SK-N-SH (cell line): ENCODE measurements at regions not wholly inside any gene's neighbourhood (a gene's known extent, or its start where the extent isn't known, plus 50 kb on each side); places are given as distances from the start of the nearest gene placed in this dataset.

Source experiments
- CTCF ChIA-PET: fragments of 300-600, 350-600 bp; formaldehyde crosslinking; extraction: SDS; loops from one replicate; lab custom pipeline; 2021; lab: Yijun Ruan, JAX
- POLR2A ChIA-PET: fragments of 350-600 bp; sonication (Branson Sonifier 250); formaldehyde crosslinking; extraction: SDS; loops from one replicate; lab custom pipeline; 2020; ENCODE audit warnings: antibody characterized with exemption, inconsistent platforms; lab: Yijun Ruan, JAX
- DNase-seq: peaks from one replicate; pipeline ENCODE4 v3.0.0; 2012
- H2AFZ ChIP-seq: fragments of 200-600 bp; sonication (generic); 2 replicates; pipeline ENCODE4 v1.8.1; 2016; ENCODE audit warnings: antibody characterized with exemption, mild to moderate bottlenecking, low read depth
- H3F3A ChIP-seq: fragments of 200-600 bp; sonication (generic); replicated peaks from 2 replicates; pipeline ENCODE3; 2016; ENCODE audit warnings: antibody characterized with exemption, mild to moderate bottlenecking; ENCODE audit not compliant: insufficient read depth
- H3K27ac ChIP-seq, 2 experiments: fragments of 200-500 bp in 1 of 2; fragments of 200-600 bp in 1 of 2; sonication (Bioruptor generic) in 1 of 2; sonication (generic), shearing (Covaris generic) in 1 of 2; 2 replicates each; pipeline versions ENCODE4 v1.5.1 to v1.6.1; 2014 to 2016; ENCODE audit warnings: low read depth in 2 of 2, inconsistent platforms in 1 of 2, low read length in 1 of 2, mild to moderate bottlenecking in 1 of 2, mixed read lengths in 1 of 2
- H3K27me3 ChIP-seq: fragments of 200-600 bp; sonication (generic), shearing (Covaris generic); 2 replicates; pipeline ENCODE4 v1.6.1; 2016; ENCODE audit warnings: mixed run types; ENCODE audit not compliant: insufficient read depth
- H3K36me3 ChIP-seq, 2 experiments: fragments of 200-500 bp in 1 of 2; fragments of 200-600 bp in 1 of 2; sonication (Bioruptor generic) in 1 of 2; sonication (generic) in 1 of 2; replicated peaks in 1 of 2; 2 replicates each; pipeline versions ENCODE3 to v1.5.1; 2014 to 2016; ENCODE audit warnings: low read length in 1 of 2, mild to moderate bottlenecking in 1 of 2; ENCODE audit not compliant: insufficient read depth in 2 of 2, control insufficient read depth in 1 of 2
- H3K4me1 ChIP-seq, 2 experiments: fragments of 200-500 bp in 1 of 2; fragments of 200-600 bp in 1 of 2; sonication (Bioruptor generic) in 1 of 2; sonication (generic), shearing (Covaris generic) in 1 of 2; 2 replicates each; pipeline versions ENCODE4 v1.5.1 to v1.6.1; 2014 to 2016; ENCODE audit warnings: low read depth in 1 of 2, low read length in 1 of 2, mixed run types in 1 of 2; ENCODE audit not compliant: insufficient read depth in 2 of 2, control insufficient read depth in 1 of 2
- H3K4me2 ChIP-seq: fragments of 200-600 bp; sonication (generic), shearing (Covaris generic); 2 replicates; pipeline ENCODE4 v1.6.1; 2017; ENCODE audit warnings: mixed run types
- H3K4me3 ChIP-seq, 2 experiments: fragments of 200-500 bp in 1 of 2; fragments of 200-600 bp in 1 of 2; sonication (Bioruptor generic) in 1 of 2; sonication (generic), shearing (Covaris generic) in 1 of 2; 2 replicates each; pipeline versions ENCODE4 v1.5.1 to v1.8.1; 2014 to 2016; ENCODE audit warnings: low read depth in 2 of 2, inconsistent platforms in 1 of 2, low read length in 1 of 2, mild to moderate bottlenecking in 1 of 2, mixed read lengths in 1 of 2, moderate library complexity in 1 of 2
- H3K79me2 ChIP-seq: fragments of 200-600 bp; sonication (generic); 2 replicates; pipeline ENCODE4 v1.8.1; 2017; ENCODE audit warnings: mild to moderate bottlenecking; ENCODE audit not compliant: insufficient read depth
- H3K9ac ChIP-seq: fragments of 200-600 bp; sonication (generic); 2 replicates; pipeline ENCODE4 v1.6.1; 2017; ENCODE audit warnings: mixed run types
- H3K9me2 ChIP-seq: fragments of 200-600 bp; sonication (generic); 2 replicates; pipeline ENCODE4 v1.6.1; 2017; ENCODE audit warnings: mixed run types
- H3K9me3 ChIP-seq: fragments of 200-600 bp; sonication (generic); 2 replicates; pipeline ENCODE4 v1.6.1; 2017; ENCODE audit warnings: mixed run types, mild to moderate bottlenecking, moderate library complexity
- H4K20me1 ChIP-seq: fragments of 200-600 bp; sonication (generic); 2 replicates; pipeline ENCODE4 v1.6.1; 2017; ENCODE audit warnings: mild to moderate bottlenecking, mixed run types; ENCODE audit not compliant: insufficient read depth
- CHD2 ChIP-seq: fragments of 150-350 bp; IDR thresholded peaks from 2 replicates; pipeline ENCODE4 v1.6.1; 2018; ENCODE audit warnings: low read length; ENCODE audit not compliant: partially characterized antibody
- EZH2phosphoT487 ChIP-seq: fragments of 200-600 bp; sonication (generic); IDR thresholded peaks from 2 replicates; pipeline ENCODE4 v1.6.1; 2017; ENCODE audit warnings: low read depth, mixed run types, mild to moderate bottlenecking, antibody characterized with exemption, moderate library complexity, borderline replicate concordance
- FOSL2 ChIP-seq: IDR thresholded peaks from 2 replicates; pipeline ENCODE4 v1.4.0; 2012; ENCODE audit warnings: low read depth, mild to moderate bottlenecking, moderate library complexity, borderline replicate concordance
- FOXJ3 ChIP-seq: sonication (generic); formaldehyde crosslinking; IDR thresholded peaks from 2 replicates; pipeline ENCODE4 v1.5.1; 2020; ENCODE audit warnings: mild to moderate bottlenecking, missing genetic modification reagents
- FOXM1 ChIP-seq: IDR thresholded peaks from 2 replicates; pipeline ENCODE4 v1.4.0; 2012; ENCODE audit warnings: low read depth, mild to moderate bottlenecking
- JUND ChIP-seq: IDR thresholded peaks from 2 replicates; pipeline ENCODE4 v1.4.0; 2012
- MEF2A ChIP-seq: IDR thresholded peaks from 2 replicates; pipeline ENCODE4 v1.4.0; 2012; ENCODE audit warnings: low read depth, borderline replicate concordance
- POLR2AphosphoS5 ChIP-seq: IDR thresholded peaks from 2 replicates; pipeline ENCODE4 v1.6.1; 2012; ENCODE audit warnings: low read depth, low read length
- RAD21 ChIP-seq: IDR thresholded peaks from 2 replicates; pipeline ENCODE4 v1.6.1; 2012; ENCODE audit warnings: mild to moderate bottlenecking, low read length
- RCOR1 ChIP-seq: fragments of 150-350 bp; IDR thresholded peaks from 2 replicates; pipeline ENCODE4 v1.6.1; 2017; ENCODE audit warnings: antibody characterized with exemption, low read length
- RFX5 ChIP-seq: IDR thresholded peaks from 2 replicates; pipeline ENCODE4 v1.6.1; 2012; ENCODE audit warnings: mild to moderate bottlenecking, improper control_type of control experiment, low read length
- RXRA ChIP-seq: IDR thresholded peaks from 2 replicates; pipeline ENCODE4 v1.4.0; 2012; ENCODE audit warnings: low read depth, mild to moderate bottlenecking, borderline replicate concordance
- SMC3 ChIP-seq: IDR thresholded peaks from 2 replicates; pipeline ENCODE4 v1.6.1; 2012; ENCODE audit warnings: low read depth, low read length, improper control_type of control experiment
- TAF1 ChIP-seq: IDR thresholded peaks from 2 replicates; pipeline ENCODE4 v1.6.1; 2012; ENCODE audit warnings: low read depth, mild to moderate bottlenecking, low read length, moderate library complexity, borderline replicate concordance
- TCF12 ChIP-seq: IDR thresholded peaks from 2 replicates; pipeline ENCODE4 v1.4.0; 2012
- TEAD4 ChIP-seq: IDR thresholded peaks from 2 replicates; pipeline ENCODE4 v1.4.0; 2012; ENCODE audit warnings: mild to moderate bottlenecking, borderline replicate concordance; ENCODE audit not compliant: insufficient read depth
- WGBS: methylation state at CpG from one replicate; pipeline ENCODE4 v1.1.6; 2017; ENCODE audit warnings: low lambda C conversion rate; 5-methylcytosine and 5-hydroxymethylcytosine counted together
- TF ChIP-seq, protein P1 (sequence below): fragments of 150-350 bp; IDR thresholded peaks from 2 replicates; pipeline ENCODE4 v1.6.1; 2017; ENCODE audit warnings: antibody characterized with exemption, low read length, low read depth, borderline replicate concordance
- TF ChIP-seq, protein P2 (sequence below): IDR thresholded peaks from 2 replicates; pipeline ENCODE4; 2012
- TF ChIP-seq, protein P3 (sequence below): IDR thresholded peaks from 2 replicates; pipeline ENCODE4 v1.4.0; 2012; ENCODE audit warnings: low read depth

DNA sequence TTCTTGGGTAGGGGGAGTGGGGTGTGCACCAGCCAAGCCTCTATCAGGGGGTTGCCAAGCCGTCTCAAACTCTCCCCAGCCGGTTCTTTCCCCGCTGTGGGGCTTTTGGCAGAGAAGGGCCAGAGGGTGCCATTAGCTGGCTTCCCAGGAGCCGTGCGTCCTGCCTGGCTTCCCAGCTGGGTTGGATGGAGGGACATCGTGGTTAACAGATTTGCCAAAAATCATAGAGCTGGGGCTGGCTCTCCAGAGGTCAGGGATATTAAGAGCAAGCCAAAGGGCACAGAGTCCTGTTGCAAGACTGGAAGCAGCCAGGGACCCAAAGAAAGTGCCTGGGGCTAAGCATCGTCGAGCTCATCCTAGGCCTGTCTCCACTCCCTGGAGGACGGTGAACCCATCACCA is 104.6 kb upstream of the HES1 start:
- no peaks in the 10 kb centered on the region for H3K36me3 ChIP-seq
- no peaks in the 10 kb centered on the region for H3F3A ChIP-seq
- H3K27ac ChIP-seq = no peak overlapping the region
- H3K27me3 ChIP-seq = peaks cover 10% of the 10 kb centered on the region; the same call in 1 of the 2 replicates
- no peaks in the 10 kb centered on the region for H3K9me2 ChIP-seq
- no peaks in the 10 kb centered on the region for H3K9me3 ChIP-seq
- 62% methylated on average over 3 of the region's 9 CpGs for WGBS
- no peaks in the 10 kb centered on the region for H4K20me1 ChIP-seq
- no peaks in the 10 kb centered on the region for H3K79me2 ChIP-seq
- peaks cover 0 to 4% of the 10 kb centered on the region in 2 experiments; a peak in 1 of 4 replicates for H3K4me1 ChIP-seq
- H2AFZ ChIP-seq = no peak overlapping the region
- no peak overlapping the region for H3K9ac ChIP-seq
- no peak overlapping the region for H3K4me3 ChIP-seq
- DNase-seq = no peak
- POLR2A ChIA-PET = interaction anchor here (0.5 kb wide), 1 partner anchor 31 kb away, joined by 3 read pairs; no protein-coding TSS in a partner anchor
- TF ChIP-seq RAD21 (no peak), FOXM1 (no peak), RFX5 (no peak), SMC3 (no peak), FOSL2 (no peak), CHD2 (no peak), TAF1 (no peak), TCF12 (no peak), EZH2phosphoT487 (no peak), RXRA (no peak), RCOR1 (no peak), FOXJ3 (CRISPR knock-in tag) (no peak), JUND (no peak), POLR2AphosphoS5 (no peak), TEAD4 (no peak), MEF2A (no peak)
- TF ChIP-seq, protein P1, sequence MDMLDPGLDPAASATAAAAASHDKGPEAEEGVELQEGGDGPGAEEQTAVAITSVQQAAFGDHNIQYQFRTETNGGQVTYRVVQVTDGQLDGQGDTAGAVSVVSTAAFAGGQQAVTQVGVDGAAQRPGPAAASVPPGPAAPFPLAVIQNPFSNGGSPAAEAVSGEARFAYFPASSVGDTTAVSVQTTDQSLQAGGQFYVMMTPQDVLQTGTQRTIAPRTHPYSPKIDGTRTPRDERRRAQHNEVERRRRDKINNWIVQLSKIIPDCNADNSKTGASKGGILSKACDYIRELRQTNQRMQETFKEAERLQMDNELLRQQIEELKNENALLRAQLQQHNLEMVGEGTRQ = no peak
- TF ChIP-seq, protein P2, sequence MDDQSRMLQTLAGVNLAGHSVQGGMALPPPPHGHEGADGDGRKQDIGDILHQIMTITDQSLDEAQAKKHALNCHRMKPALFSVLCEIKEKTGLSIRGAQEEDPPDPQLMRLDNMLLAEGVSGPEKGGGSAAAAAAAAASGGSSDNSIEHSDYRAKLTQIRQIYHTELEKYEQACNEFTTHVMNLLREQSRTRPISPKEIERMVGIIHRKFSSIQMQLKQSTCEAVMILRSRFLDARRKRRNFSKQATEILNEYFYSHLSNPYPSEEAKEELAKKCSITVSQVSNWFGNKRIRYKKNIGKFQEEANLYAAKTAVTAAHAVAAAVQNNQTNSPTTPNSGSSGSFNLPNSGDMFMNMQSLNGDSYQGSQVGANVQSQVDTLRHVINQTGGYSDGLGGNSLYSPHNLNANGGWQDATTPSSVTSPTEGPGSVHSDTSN = no peak
- TF ChIP-seq, protein P3, sequence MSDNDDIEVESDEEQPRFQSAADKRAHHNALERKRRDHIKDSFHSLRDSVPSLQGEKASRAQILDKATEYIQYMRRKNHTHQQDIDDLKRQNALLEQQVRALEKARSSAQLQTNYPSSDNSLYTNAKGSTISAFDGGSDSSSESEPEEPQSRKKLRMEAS = no peak
- CTCF ChIA-PET = interaction anchor here (1.2 kb wide), 1 partner anchor 17 kb away, joined by 3 read pairs; no protein-coding TSS in a partner anchor
- H3K4me2 ChIP-seq = no peak overlapping the region
